Left cardiac atrium (tissue), 4 donors: ENCODE measurements at regions not wholly inside any gene's neighbourhood (a gene's known extent, or its start where the extent isn't known, plus 50 kb on each side); places are given as distances from the start of the nearest gene placed in this dataset.
A peak's percentile ranks its signal among the peaks of the same experiment; 100 is the strongest.
"Not testable (repeated sequence)": the region's sequence is repeated elsewhere in the genome, so short reads cannot be mapped to it uniquely, and the experiment has no call there.

ENCODE experiments used
- ATAC-seq, 2 donors: fragments of 200-7000 bp; cut with Tn5 transposase; one replicate each; pipeline ENCODE4 v1.9.1; 2020; ENCODE audit warnings: mild to moderate bottlenecking in 2 of 2, moderate library complexity in 2 of 2
- DNase-seq: peaks from one replicate; pipeline ENCODE4 v3.0.0-alpha.2; 2020
- intact Hi-C, 2 donors: fragments of 100-400 bp; cut with DNase I; formaldehyde crosslinking; loops; one replicate each; pipeline versions ENCODE4 v1.14.1 to v1.15.1; 2022 to 2023
- donor health status: DM: no; HTN: yes; CAD: no.
- donor health status: DM: no; HTN: yes; CAD: no; lungs with severe emphysema.
- donor health status: DM: yes; HTN: yes; CAD: no.
- donor health status: Dilated cardiomyopathy.

GRCh38 chr3:34858067-34858660 lies 781.2 kb upstream of the ARPP21 start:
- DNase-seq (no peak), ATAC-seq (no peak)

GRCh38 chr3:34859746-34860145 lies 779.6 kb upstream of the ARPP21 start:
- ATAC-seq = no peak
- DNase-seq = no peak
- intact Hi-C loops = no loop called here

More at GRCh38 chr3:34858067-34858660, 781.2 kb upstream of the ARPP21 start:
- intact Hi-C loops = no loop called here

GRCh38 chr3:34862456-34862855 lies 776.9 kb upstream of the ARPP21 start:
- intact Hi-C loops = no loop called here
- DNase-seq = no peak
- ATAC-seq = no peak

- intact Hi-C loops = no loop called here
- ATAC-seq (no peak), DNase-seq (no peak)
These were observed 775.8 kb upstream of the ARPP21 start for GRCh38 chr3:34863485-34863884.

- DNase-seq = no peak
- no peak for ATAC-seq
- intact Hi-C loops = no loop called here
These were observed 775.3 kb upstream of the ARPP21 start for GRCh38 chr3:34864011-34864410.

- ATAC-seq (no peak), DNase-seq (no peak)
- intact Hi-C loops = no loop called here
These were observed 774.0 kb upstream of the ARPP21 start for GRCh38 chr3:34865346-34865745.

GRCh38 chr3:34868935-34869334 lies 770.4 kb upstream of the ARPP21 start:
- DNase-seq = no peak
- intact Hi-C loops = no loop called here
- no peak for ATAC-seq

- intact Hi-C loops = no loop called here
- DNase-seq (no peak), ATAC-seq (no peak)
These were observed 769.6 kb upstream of the ARPP21 start for GRCh38 chr3:34869696-34870095.

GRCh38 chr3:34872406-34872805 lies 766.9 kb upstream of the ARPP21 start:
- intact Hi-C loops = no loop called here
- DNase-seq (no peak), ATAC-seq (no peak)

- ATAC-seq = no peak
- intact Hi-C loops = no loop called here
- DNase-seq = no peak
These were observed 762.3 kb upstream of the ARPP21 start for GRCh38 chr3:34876997-34877396.

GRCh38 chr3:34878488-34878887 lies 760.8 kb upstream of the ARPP21 start:
- intact Hi-C loops = no loop called here
- ATAC-seq = no peak
- DNase-seq = no peak

GRCh38 chr3:34881026-34881425 lies 758.3 kb upstream of the ARPP21 start:
- ATAC-seq (no peak), DNase-seq (no peak)
- intact Hi-C loops = no loop called here

- ATAC-seq = no peak
- no peak for DNase-seq
- intact Hi-C loops = no loop called here
These were observed 756.6 kb upstream of the ARPP21 start for GRCh38 chr3:34882764-34883163.

GRCh38 chr3:34884007-34884406 lies 755.3 kb upstream of the ARPP21 start:
- DNase-seq = no peak
- no peak for ATAC-seq
- intact Hi-C loops = no loop called here

GRCh38 chr3:34886443-34886842 lies 752.9 kb upstream of the ARPP21 start:
- ATAC-seq = no peak
- no peak for DNase-seq
- intact Hi-C loops = no loop called here

GRCh38 chr3:34889641-34890040 lies 749.7 kb upstream of the ARPP21 start:
- ATAC-seq (peak; percentile 30 to 66), DNase-seq (no peak)
- intact Hi-C loops = no loop called here

- intact Hi-C loops = no loop called here
- ATAC-seq (no peak), DNase-seq (no peak)
These were observed 749.1 kb upstream of the ARPP21 start for GRCh38 chr3:34890247-34890646.

GRCh38 chr3:34891941-34892340 lies 747.4 kb upstream of the ARPP21 start:
- ATAC-seq (no peak), DNase-seq (no peak)
- intact Hi-C loops = no loop called here

- intact Hi-C loops = no loop called here
- ATAC-seq (no peak), DNase-seq (no peak)
These were observed 743.5 kb upstream of the ARPP21 start for GRCh38 chr3:34895841-34896240.

GRCh38 chr3:34909679-34910078 lies 729.6 kb upstream of the ARPP21 start:
- ATAC-seq, intact Hi-C loops, DNase-seq: not testable (repeated sequence)

- no peak for ATAC-seq
- intact Hi-C loops = no loop called here
- no peak for DNase-seq
These were observed 720.3 kb upstream of the ARPP21 start for GRCh38 chr3:34919025-34919424.

- intact Hi-C loops = no loop called here
- DNase-seq (no peak), ATAC-seq (no peak)
These were observed 718.5 kb upstream of the ARPP21 start for GRCh38 chr3:34920806-34921205.
